ENCODE measurements at regions not wholly inside any gene's neighbourhood (a gene's known extent, or its start where the extent isn't known, plus 50 kb on each side); places are given as distances from the start of the nearest gene placed in this dataset.

DNA sequence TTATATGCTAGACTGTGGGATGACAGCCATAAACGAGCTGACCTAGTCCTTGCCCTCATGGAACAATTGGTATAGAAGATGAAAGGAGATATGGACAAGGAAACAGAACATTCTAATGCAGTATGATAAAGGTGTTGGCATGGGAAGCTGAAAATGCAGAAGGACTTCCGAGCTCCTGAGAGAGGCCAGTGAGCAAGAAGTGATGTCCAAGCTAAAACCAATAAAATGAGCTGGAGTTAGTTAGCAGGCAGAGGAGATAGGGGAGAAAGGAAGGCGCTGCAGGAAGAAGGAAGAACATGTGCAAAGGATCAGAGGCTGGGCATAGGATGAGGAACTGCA is 64.5 kb downstream of the BOD1L2 start:
- TF ChIP-seq, protein P1, sequence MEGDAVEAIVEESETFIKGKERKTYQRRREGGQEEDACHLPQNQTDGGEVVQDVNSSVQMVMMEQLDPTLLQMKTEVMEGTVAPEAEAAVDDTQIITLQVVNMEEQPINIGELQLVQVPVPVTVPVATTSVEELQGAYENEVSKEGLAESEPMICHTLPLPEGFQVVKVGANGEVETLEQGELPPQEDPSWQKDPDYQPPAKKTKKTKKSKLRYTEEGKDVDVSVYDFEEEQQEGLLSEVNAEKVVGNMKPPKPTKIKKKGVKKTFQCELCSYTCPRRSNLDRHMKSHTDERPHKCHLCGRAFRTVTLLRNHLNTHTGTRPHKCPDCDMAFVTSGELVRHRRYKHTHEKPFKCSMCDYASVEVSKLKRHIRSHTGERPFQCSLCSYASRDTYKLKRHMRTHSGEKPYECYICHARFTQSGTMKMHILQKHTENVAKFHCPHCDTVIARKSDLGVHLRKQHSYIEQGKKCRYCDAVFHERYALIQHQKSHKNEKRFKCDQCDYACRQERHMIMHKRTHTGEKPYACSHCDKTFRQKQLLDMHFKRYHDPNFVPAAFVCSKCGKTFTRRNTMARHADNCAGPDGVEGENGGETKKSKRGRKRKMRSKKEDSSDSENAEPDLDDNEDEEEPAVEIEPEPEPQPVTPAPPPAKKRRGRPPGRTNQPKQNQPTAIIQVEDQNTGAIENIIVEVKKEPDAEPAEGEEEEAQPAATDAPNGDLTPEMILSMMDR (IDR thresholded peaks at IDR 0.05; ENCODE audit: low read depth, low read length), result no peak
- TF ChIP-seq EZH2phosphoT487 (IDR thresholded peaks at IDR 0.05; ENCODE audit: low read depth), result no peak
- Histone ChIP-seq H3K27me3 (ENCODE audit: low read depth, low read length) (peaks cover 33% of the 10 kb centered on the region), H3K79me2 (ENCODE audit: low read length) (no peaks in the 10 kb centered on the region), H3K4me3 (ENCODE audit: low read length) (no peak overlapping the region), H3K9me3 (ENCODE audit: insufficient read depth, low read length) (no peaks in the 10 kb centered on the region), H3K4me1 (ENCODE audit: low read length) (peaks cover 34% of the 10 kb centered on the region), H3K36me3 (replicated peaks; ENCODE audit: low read depth, low read length) (no peaks in the 10 kb centered on the region), H2AFZ (ENCODE audit: low read depth, low read length) (no peak overlapping the region), H3K4me2 (ENCODE audit: low read length) (no peak overlapping the region), H3K9ac (ENCODE audit: low read length) (no peak overlapping the region), H3K27ac (ENCODE audit: low read length) (no peak overlapping the region), H4K20me1 (ENCODE audit: insufficient read depth, low read length) (no peaks in the 10 kb centered on the region)

DNA sequence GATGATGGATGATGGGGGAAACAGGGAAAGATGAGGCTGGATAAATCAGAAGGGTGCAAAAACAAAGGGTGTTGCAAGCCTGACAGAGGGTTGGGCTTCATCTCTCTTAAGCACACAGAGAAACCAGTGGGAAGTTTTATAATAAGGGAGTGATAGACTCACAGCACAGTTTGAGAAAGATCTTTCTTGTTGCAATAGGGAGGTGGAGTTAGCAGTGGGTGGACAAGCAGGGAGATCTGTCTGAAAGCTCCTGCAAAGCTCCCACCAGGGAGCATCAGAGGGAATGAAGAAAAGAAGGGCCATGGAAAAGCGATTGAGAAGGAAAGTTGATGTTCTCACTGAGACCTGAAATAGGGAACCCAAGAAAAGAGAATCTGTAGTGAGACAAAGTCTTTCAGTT is 64.9 kb downstream of the BOD1L2 start:
- Histone ChIP-seq H3K4me1 (ENCODE audit: low read length) (peaks cover 34% of the 10 kb centered on the region), H3K4me2 (ENCODE audit: low read length) (no peak overlapping the region), H3K27me3 (ENCODE audit: low read depth, low read length) (peaks cover 33% of the 10 kb centered on the region), H3K27ac (ENCODE audit: low read length) (no peak overlapping the region), H2AFZ (ENCODE audit: low read depth, low read length) (no peak overlapping the region), H3K79me2 (ENCODE audit: low read length) (no peaks in the 10 kb centered on the region), H4K20me1 (ENCODE audit: insufficient read depth, low read length) (no peaks in the 10 kb centered on the region), H3K9me3 (ENCODE audit: insufficient read depth, low read length) (no peaks in the 10 kb centered on the region), H3K36me3 (replicated peaks; ENCODE audit: low read depth, low read length) (no peaks in the 10 kb centered on the region), H3K9ac (ENCODE audit: low read length) (no peak overlapping the region), H3K4me3 (ENCODE audit: low read length) (no peak overlapping the region)
- TF ChIP-seq EZH2phosphoT487 (IDR thresholded peaks at IDR 0.05; ENCODE audit: low read depth), result no peak
- TF ChIP-seq, protein P1 (IDR thresholded peaks at IDR 0.05; ENCODE audit: low read depth, low read length), result no peak

DNA sequence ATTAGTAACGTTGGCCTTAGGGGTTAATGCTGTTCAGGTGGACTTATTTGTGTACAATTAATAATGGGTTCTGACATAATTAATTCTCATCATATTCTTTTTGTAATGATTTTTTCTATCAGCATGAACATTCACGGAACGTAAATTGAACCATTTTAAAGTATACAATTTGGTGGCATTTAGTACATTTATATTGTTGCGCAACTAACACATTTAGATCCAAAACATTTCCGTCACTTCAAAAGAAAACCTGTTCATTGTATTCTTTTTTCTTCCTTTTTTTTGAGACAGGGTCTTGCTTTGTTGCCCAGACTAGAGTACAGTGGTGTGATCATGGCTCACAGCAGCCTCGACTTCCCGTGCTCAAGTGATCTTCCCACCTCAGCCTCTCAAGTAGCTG is 65.8 kb downstream of the BOD1L2 start:
- no peaks in the 10 kb centered on the region for H3K79me2 ChIP-seq (ENCODE audit: low read length)
- peaks cover 33% of the 10 kb centered on the region for H3K27me3 ChIP-seq (ENCODE audit: low read depth, low read length)
- H4K20me1 ChIP-seq (ENCODE audit: insufficient read depth, low read length), result no peaks in the 10 kb centered on the region
- no peaks in the 10 kb centered on the region for H3K9me3 ChIP-seq (ENCODE audit: insufficient read depth, low read length)
- no peak overlapping the region for H3K27ac ChIP-seq (ENCODE audit: low read length)
- H3K4me1 ChIP-seq (ENCODE audit: low read length), result peaks cover 27% of the 10 kb centered on the region
- H3K9ac ChIP-seq (ENCODE audit: low read length), result no peak overlapping the region
- no peak overlapping the region for H3K4me2 ChIP-seq (ENCODE audit: low read length)
- H3K4me3 ChIP-seq (ENCODE audit: low read length), result no peak overlapping the region
- no peak overlapping the region for H2AFZ ChIP-seq (ENCODE audit: low read depth, low read length)
- TF ChIP-seq, protein P1 (IDR thresholded peaks at IDR 0.05; ENCODE audit: low read depth, low read length), result no peak
- TF ChIP-seq EZH2phosphoT487 (IDR thresholded peaks at IDR 0.05; ENCODE audit: low read depth), result no peak
- H3K36me3 ChIP-seq (replicated peaks; ENCODE audit: low read depth, low read length), result no peaks in the 10 kb centered on the region

DNA sequence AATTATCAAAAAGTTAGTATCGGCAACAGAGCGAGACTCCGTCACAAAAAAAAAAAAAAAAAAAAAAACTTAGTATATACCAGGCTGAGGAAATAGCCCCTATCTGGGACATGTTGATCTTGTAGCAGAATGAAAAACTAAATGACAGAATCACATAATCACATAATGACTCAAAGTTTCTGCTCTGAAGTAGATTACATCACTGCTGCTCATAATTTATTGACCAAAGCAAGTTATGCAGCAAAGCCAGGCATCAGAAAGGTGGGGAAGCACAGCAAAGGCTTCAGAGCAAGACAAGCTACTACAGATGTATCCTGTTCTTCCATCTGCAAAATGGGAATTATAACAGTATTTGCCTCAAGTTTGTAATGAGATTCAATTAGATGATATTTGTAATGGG is 68.1 kb downstream of the BOD1L2 start:
- Histone ChIP-seq H3K4me2 (ENCODE audit: low read length) (no peak overlapping the region), H3K27ac (ENCODE audit: low read length) (no peak overlapping the region), H3K9me3 (ENCODE audit: insufficient read depth, low read length) (no peaks in the 10 kb centered on the region), H4K20me1 (ENCODE audit: insufficient read depth, low read length) (no peaks in the 10 kb centered on the region), H3K4me1 (ENCODE audit: low read length) (peaks cover 14% of the 10 kb centered on the region), H3K27me3 (ENCODE audit: low read depth, low read length) (peaks cover 32% of the 10 kb centered on the region), H3K9ac (ENCODE audit: low read length) (no peak overlapping the region), H3K4me3 (ENCODE audit: low read length) (no peak overlapping the region), H3K79me2 (ENCODE audit: low read length) (no peaks in the 10 kb centered on the region), H2AFZ (ENCODE audit: low read depth, low read length) (no peak overlapping the region), H3K36me3 (replicated peaks; ENCODE audit: low read depth, low read length) (no peaks in the 10 kb centered on the region)
- TF ChIP-seq EZH2phosphoT487 (IDR thresholded peaks at IDR 0.05; ENCODE audit: low read depth), result no peak

DNA sequence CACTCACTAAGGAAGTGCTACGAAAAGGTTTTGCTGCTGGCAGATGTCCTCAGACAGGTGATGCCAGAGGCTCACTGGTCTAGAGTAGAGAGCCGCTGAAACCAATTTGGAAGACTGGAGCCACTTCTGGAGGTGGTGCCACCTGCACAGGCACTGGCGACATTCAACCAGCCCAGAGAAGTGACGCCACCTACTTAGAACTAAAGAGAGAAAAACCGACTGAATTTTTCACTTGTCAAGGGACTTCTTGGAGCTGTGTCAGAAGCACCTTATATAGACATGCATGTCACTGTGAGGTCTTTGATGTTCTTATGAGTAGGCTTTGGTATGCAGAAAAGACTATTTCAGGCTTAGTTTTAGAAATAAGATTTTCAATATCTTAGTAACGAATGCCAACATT is 71.4 kb downstream of the BOD1L2 start:
- Histone ChIP-seq H3K4me3 (ENCODE audit: low read length) (no peak overlapping the region), H3K4me2 (ENCODE audit: low read length) (no peak overlapping the region), H3K4me1 (ENCODE audit: low read length) (peaks cover 6% of the 10 kb centered on the region), H3K9ac (ENCODE audit: low read length) (no peak overlapping the region), H3K27ac (ENCODE audit: low read length) (no peak overlapping the region), H3K36me3 (replicated peaks; ENCODE audit: low read depth, low read length) (no peaks in the 10 kb centered on the region), H3K79me2 (ENCODE audit: low read length) (no peaks in the 10 kb centered on the region), H2AFZ (ENCODE audit: low read depth, low read length) (no peak overlapping the region), H3K9me3 (ENCODE audit: insufficient read depth, low read length) (no peaks in the 10 kb centered on the region), H3K27me3 (ENCODE audit: low read depth, low read length) (peaks cover 13% of the 10 kb centered on the region), H4K20me1 (ENCODE audit: insufficient read depth, low read length) (no peaks in the 10 kb centered on the region)
- TF ChIP-seq EZH2phosphoT487 (IDR thresholded peaks at IDR 0.05; ENCODE audit: low read depth), result no peak
- TF ChIP-seq, protein P1 (IDR thresholded peaks at IDR 0.05; ENCODE audit: low read depth, low read length), result no peak

All from OCI-LY3 (cell line).